ENCODE measurements at regions not wholly inside any gene's neighbourhood (a gene's known extent, or its start where the extent isn't known, plus 50 kb on each side); places are given as distances from the start of the nearest gene placed in this dataset.

DNA sequence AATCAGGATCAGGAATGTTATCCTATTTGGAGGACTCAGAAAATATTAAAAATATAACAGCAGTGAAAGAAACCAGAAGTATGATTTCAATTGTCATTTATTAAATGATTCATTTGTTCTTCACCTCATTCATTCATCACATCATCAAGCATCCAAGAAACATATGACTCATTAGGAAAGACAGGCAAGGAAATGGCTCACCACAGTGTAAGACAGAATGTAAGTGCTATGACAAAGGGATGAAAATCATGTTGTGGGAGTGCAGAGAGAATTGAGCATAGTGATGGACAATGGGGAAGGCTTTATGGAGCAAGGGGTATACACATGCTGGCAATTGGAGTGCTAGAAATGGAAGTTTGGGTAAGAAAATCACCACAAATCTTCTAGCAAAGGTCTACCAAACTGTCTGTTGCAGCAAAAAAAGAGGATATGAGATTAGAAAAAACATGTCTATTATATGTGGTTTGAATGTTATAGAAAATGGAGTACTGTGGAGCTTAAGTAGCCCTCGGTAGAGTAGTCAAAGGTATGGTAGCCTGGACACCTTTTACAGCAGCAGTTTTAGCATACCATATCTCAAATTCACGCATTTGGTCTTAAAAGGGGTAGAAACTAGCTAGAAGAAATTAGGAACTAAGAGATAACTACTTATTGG, 111.1 kb upstream of the GPR149 start:
- TF ChIP-seq, protein P1, sequence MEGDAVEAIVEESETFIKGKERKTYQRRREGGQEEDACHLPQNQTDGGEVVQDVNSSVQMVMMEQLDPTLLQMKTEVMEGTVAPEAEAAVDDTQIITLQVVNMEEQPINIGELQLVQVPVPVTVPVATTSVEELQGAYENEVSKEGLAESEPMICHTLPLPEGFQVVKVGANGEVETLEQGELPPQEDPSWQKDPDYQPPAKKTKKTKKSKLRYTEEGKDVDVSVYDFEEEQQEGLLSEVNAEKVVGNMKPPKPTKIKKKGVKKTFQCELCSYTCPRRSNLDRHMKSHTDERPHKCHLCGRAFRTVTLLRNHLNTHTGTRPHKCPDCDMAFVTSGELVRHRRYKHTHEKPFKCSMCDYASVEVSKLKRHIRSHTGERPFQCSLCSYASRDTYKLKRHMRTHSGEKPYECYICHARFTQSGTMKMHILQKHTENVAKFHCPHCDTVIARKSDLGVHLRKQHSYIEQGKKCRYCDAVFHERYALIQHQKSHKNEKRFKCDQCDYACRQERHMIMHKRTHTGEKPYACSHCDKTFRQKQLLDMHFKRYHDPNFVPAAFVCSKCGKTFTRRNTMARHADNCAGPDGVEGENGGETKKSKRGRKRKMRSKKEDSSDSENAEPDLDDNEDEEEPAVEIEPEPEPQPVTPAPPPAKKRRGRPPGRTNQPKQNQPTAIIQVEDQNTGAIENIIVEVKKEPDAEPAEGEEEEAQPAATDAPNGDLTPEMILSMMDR (IDR thresholded peaks at IDR 0.05 in 4 of 5, conservative IDR thresholded peaks at IDR 0.05 in 1 of 5), result no peak
- TF ChIP-seq POLR2A (IDR thresholded peaks at IDR 0.05), result no peak
